ACC112 (cell line): ENCODE measurements at regions not wholly inside any gene's neighbourhood (a gene's known extent, or its start where the extent isn't known, plus 50 kb on each side); places are given as distances from the start of the nearest gene placed in this dataset.
A peak's percentile ranks its signal among the peaks of the same experiment; 100 is the strongest.

Experiments used
- H2AFZ ChIP-seq: fragments of 200-600 bp; sonication (generic); one replicate; pipeline ENCODE4 v1.6.0; 2017; ENCODE audit warnings: antibody characterized with exemption, low read length; ENCODE audit not compliant: unreplicated experiment
- H3K27ac ChIP-seq: fragments of 200-600 bp; sonication (generic); 2 replicates; pipeline ENCODE4 v1.5.1; 2014; ENCODE audit warnings: low read depth, mild to moderate bottlenecking, antibody characterized with exemption, low read length, moderate library complexity
- H3K27me3 ChIP-seq: fragments of 200-600 bp; sonication (generic); 2 replicates; pipeline ENCODE4 v1.6.1; 2014; ENCODE audit warnings: mild to moderate bottlenecking, antibody characterized with exemption, low read length, moderate library complexity, mixed read lengths; ENCODE audit not compliant: insufficient read depth
- H3K36me3 ChIP-seq: fragments of 200-600 bp; sonication (generic); 2 replicates; pipeline ENCODE4 v1.6.1; 2016; ENCODE audit warnings: mild to moderate bottlenecking, antibody characterized with exemption, low read length, moderate library complexity, mixed read lengths; ENCODE audit not compliant: insufficient read depth
- H3K4me1 ChIP-seq: fragments of 200-600 bp; sonication (generic); one replicate; pipeline ENCODE4 v1.6.1; 2016; ENCODE audit warnings: low read length, mixed read lengths; ENCODE audit not compliant: insufficient read depth, unreplicated experiment, control insufficient read depth
- H3K4me3 ChIP-seq: fragments of 200-600 bp; sonication (generic); 2 replicates; pipeline ENCODE4 v1.5.1; 2014; ENCODE audit warnings: mild to moderate bottlenecking, low read depth, low read length
- H3K79me2 ChIP-seq: fragments of 200-600 bp; sonication (generic); one replicate; pipeline ENCODE4 v1.6.0; 2016; ENCODE audit warnings: low read length; ENCODE audit not compliant: control insufficient read depth, unreplicated experiment, insufficient read depth

- Histone ChIP-seq H3K4me1 (no peaks in the 10 kb centered on the region), H3K27ac (no peak overlapping the region)
Observed at GRCh38 chr10:117471344-117471874, 71.1 kb upstream of the EMX2 start.

GRCh38 chr10:117470733-117471132 lies 71.8 kb upstream of the EMX2 start:
- peaks cover 73% of the 10 kb centered on the region for H3K27me3 ChIP-seq
- no peak overlapping the region for H2AFZ ChIP-seq
- H3K36me3 ChIP-seq: no peaks in the 10 kb centered on the region
- H3K4me3 ChIP-seq: no peak overlapping the region
- no peaks in the 10 kb centered on the region for H3K4me1 ChIP-seq
- H3K79me2 ChIP-seq: no peaks in the 10 kb centered on the region
- H3K27ac ChIP-seq: no peak overlapping the region

More at GRCh38 chr10:117471344-117471874, 71.1 kb upstream of the EMX2 start:
- Histone ChIP-seq H3K79me2 (no peaks in the 10 kb centered on the region), H3K36me3 (no peaks in the 10 kb centered on the region), H2AFZ (no peak overlapping the region), H3K27me3 (peaks cover 73% of the 10 kb centered on the region), H3K4me3 (no peak overlapping the region)

- H3K27me3 ChIP-seq: peaks cover 60% of the 10 kb centered on the region
- no peak overlapping the region for H3K27ac ChIP-seq
- H2AFZ ChIP-seq: no peak overlapping the region
- no peak overlapping the region for H3K4me3 ChIP-seq
- H3K36me3 ChIP-seq: no peaks in the 10 kb centered on the region
- H3K4me1 ChIP-seq: no peaks in the 10 kb centered on the region
- H3K79me2 ChIP-seq: no peaks in the 10 kb centered on the region
Observed at GRCh38 chr10:117468665-117469064, 73.9 kb upstream of the EMX2 start.

GRCh38 chr10:117464176-117464575 lies 78.4 kb upstream of the EMX2 start:
- Histone ChIP-seq H2AFZ (no peak overlapping the region), H3K27ac (no peak overlapping the region), H3K27me3 (peaks cover 24% of the 10 kb centered on the region), H3K4me3 (no peak overlapping the region), H3K36me3 (no peaks in the 10 kb centered on the region), H3K4me1 (peaks cover 14% of the 10 kb centered on the region), H3K79me2 (no peaks in the 10 kb centered on the region)

- H3K4me1 ChIP-seq: peaks cover 14% of the 10 kb centered on the region
- no peaks in the 10 kb centered on the region for H3K79me2 ChIP-seq
- H3K36me3 ChIP-seq: no peaks in the 10 kb centered on the region
- no peak overlapping the region for H3K4me3 ChIP-seq
- no peak overlapping the region for H2AFZ ChIP-seq
- peaks cover 19% of the 10 kb centered on the region for H3K27me3 ChIP-seq
- H3K27ac ChIP-seq: no peak overlapping the region
Observed at GRCh38 chr10:117463545-117463920, 79.0 kb upstream of the EMX2 start.

GRCh38 chr10:117462816-117463544 lies 79.6 kb upstream of the EMX2 start:
- Histone ChIP-seq H3K79me2 (no peaks in the 10 kb centered on the region), H3K36me3 (no peaks in the 10 kb centered on the region), H3K27me3 (peaks cover 14% of the 10 kb centered on the region), H3K27ac (no peak overlapping the region), H3K4me1 (peaks cover 14% of the 10 kb centered on the region), H2AFZ (no peak overlapping the region), H3K4me3 (no peak overlapping the region)

GRCh38 chr10:117462424-117462792 lies 80.1 kb upstream of the EMX2 start:
- Histone ChIP-seq H3K4me3 (no peak overlapping the region), H3K27me3 (peaks cover 9% of the 10 kb centered on the region; the same call in 1 of the 2 replicates), H3K27ac (peak overlapping the region; percentile 40; the same call in 1 of the 2 replicates), H3K4me1 (peaks cover 14% of the 10 kb centered on the region), H3K79me2 (no peaks in the 10 kb centered on the region), H2AFZ (no peak overlapping the region), H3K36me3 (no peaks in the 10 kb centered on the region)

GRCh38 chr10:117461766-117462423 lies 80.7 kb upstream of the EMX2 start:
- Histone ChIP-seq H3K79me2 (no peaks in the 10 kb centered on the region), H3K27me3 (0 out of 2 replicates have a peak, but pooled peaks cover 7% of the 10 kb centered on the region), H2AFZ (no peak overlapping the region), H3K36me3 (no peaks in the 10 kb centered on the region), H3K4me1 (peaks cover 19% of the 10 kb centered on the region), H3K27ac (peak overlapping the region; percentile 50), H3K4me3 (no peak overlapping the region)

- no peak overlapping the region for H2AFZ ChIP-seq
- H3K27ac ChIP-seq: peak overlapping the region; percentile 50
- no peaks in the 10 kb centered on the region for H3K36me3 ChIP-seq
- H3K79me2 ChIP-seq: no peaks in the 10 kb centered on the region
- no peak overlapping the region for H3K4me3 ChIP-seq
- peaks cover 27% of the 10 kb centered on the region for H3K4me1 ChIP-seq
- H3K27me3 ChIP-seq: no peaks in the 10 kb centered on the region
Observed at GRCh38 chr10:117460846-117461765, 81.4 kb upstream of the EMX2 start.

GRCh38 chr10:117458571-117458970 lies 83.3 kb upstream of the PDZD8 start:
- H3K79me2 ChIP-seq: no peaks in the 10 kb centered on the region
- peaks cover 46% of the 10 kb centered on the region for H3K4me1 ChIP-seq
- no peak overlapping the region for H3K27ac ChIP-seq
- no peak overlapping the region for H3K4me3 ChIP-seq
- no peaks in the 10 kb centered on the region for H3K36me3 ChIP-seq
- no peaks in the 10 kb centered on the region for H3K27me3 ChIP-seq
- H2AFZ ChIP-seq: no peak overlapping the region
